ENCODE measurements at regions not wholly inside any gene's neighbourhood (a gene's known extent, or its start where the extent isn't known, plus 50 kb on each side); places are given as distances from the start of the nearest gene placed in this dataset.

DNA sequence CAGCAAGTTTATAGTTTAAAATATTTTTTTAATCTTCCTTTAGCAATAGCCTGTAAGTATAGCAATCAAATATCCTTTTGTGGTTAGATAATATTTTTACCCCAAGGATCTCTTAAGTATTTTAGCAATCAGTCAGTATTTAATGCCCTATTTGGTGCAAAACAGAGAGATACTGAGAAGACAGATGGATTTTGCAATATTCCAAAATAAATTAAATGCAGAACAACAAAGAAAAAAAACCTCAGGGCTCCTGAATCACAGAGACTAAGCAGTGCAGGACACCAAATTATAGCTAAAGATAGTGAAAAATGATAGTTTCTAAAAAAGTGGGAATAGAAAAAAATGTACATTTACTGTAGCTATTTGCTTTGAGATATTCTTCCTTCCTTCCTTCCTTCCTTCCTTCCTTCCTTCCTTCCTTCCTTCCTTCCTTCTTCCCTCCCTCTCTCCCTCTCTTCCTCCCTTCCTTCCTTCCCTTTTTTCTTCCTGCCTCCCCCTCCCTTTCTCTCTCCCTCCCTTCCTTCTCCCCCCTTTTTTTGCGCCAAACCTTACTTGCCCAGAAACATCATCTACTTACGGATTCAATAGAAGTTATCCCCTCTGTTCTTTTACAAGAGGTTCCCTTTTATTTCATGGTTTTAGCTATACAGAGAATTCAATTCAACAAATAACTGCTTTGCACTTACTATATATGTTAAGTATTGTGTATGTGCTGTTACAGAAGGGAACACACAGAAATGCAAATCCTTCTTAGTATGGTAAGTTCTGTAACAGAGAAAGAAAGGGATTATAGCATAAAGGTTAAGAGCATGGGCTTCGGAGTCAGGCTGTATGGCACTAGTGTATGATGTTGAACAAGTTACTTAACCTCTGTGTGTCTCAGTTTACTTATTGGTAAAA is 219.0 kb downstream of the CPE start:
- no peak for TF ChIP-seq POLR2A (IDR thresholded peaks at IDR 0.05)
- TF ChIP-seq, protein P1, sequence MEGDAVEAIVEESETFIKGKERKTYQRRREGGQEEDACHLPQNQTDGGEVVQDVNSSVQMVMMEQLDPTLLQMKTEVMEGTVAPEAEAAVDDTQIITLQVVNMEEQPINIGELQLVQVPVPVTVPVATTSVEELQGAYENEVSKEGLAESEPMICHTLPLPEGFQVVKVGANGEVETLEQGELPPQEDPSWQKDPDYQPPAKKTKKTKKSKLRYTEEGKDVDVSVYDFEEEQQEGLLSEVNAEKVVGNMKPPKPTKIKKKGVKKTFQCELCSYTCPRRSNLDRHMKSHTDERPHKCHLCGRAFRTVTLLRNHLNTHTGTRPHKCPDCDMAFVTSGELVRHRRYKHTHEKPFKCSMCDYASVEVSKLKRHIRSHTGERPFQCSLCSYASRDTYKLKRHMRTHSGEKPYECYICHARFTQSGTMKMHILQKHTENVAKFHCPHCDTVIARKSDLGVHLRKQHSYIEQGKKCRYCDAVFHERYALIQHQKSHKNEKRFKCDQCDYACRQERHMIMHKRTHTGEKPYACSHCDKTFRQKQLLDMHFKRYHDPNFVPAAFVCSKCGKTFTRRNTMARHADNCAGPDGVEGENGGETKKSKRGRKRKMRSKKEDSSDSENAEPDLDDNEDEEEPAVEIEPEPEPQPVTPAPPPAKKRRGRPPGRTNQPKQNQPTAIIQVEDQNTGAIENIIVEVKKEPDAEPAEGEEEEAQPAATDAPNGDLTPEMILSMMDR (IDR thresholded peaks at IDR 0.05) = no peak
- Histone ChIP-seq H3K4me3 (no peak overlapping the region), H3K27me3 (no peaks in the 10 kb centered on the region), H3K9me3 (no peaks in the 10 kb centered on the region), H3K27ac (no peak overlapping the region), H3K4me1 (no peaks in the 10 kb centered on the region), H3K36me3 (no peaks in the 10 kb centered on the region)
- 91 to 97% (median 95%) methylated on average over 3 of the region's 3 CpGs for WGBS, 4 donors
- intact Hi-C loops (cut with DNase I) = no loop called here
- DNase-seq = no peak
- ATAC-seq = no peak

DNA sequence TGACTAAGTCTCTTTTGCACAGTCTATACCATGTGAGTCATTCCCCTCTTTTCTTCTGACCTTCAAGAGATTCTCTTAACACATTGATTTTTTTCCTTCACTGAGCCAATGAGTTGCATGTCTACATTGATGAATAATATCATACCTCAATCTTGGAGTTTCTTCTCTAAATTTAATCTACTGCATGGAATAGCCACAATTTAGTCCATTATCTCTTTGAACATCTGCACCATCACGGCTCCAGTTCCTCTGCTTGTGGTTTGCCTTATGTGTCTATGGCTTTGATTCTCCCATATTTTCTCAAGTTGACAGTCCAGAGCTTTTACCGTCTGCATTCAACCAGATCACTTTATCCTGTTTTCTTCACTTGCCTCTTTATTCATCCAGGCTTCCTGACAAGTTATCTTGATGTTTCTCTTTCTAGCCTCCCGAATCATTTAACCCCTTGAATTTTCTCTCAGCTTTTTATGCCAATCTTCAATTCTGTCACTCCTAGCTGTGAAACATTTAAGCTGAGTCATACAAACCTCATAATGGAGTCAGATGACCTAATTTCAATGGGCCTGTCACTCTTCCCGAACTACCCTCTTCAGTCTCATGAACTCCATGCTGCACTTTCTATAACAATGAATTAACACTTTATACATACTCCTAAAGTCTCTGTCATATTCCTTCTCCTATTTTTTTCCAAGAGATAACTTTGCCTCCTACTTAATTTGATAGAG is 222.3 kb downstream of the CPE start:
- no peak for ATAC-seq
- TF ChIP-seq, protein P1 (IDR thresholded peaks at IDR 0.05) = no peak
- TF ChIP-seq POLR2A (IDR thresholded peaks at IDR 0.05) = no peak
- H3K27me3 ChIP-seq = no peaks in the 10 kb centered on the region
- intact Hi-C loops (cut with DNase I) = no loop called here
- no peak overlapping the region for H3K4me3 ChIP-seq
- H3K9me3 ChIP-seq = no peaks in the 10 kb centered on the region
- H3K36me3 ChIP-seq = no peaks in the 10 kb centered on the region
- no peak overlapping the region for H3K27ac ChIP-seq
- 68 to 70% (median 68%) methylated on average over 4 of the region's 4 CpGs for WGBS, 4 donors
- DNase-seq = no peak
- no peaks in the 10 kb centered on the region for H3K4me1 ChIP-seq

- Histone ChIP-seq H3K36me3 (no peaks in the 10 kb centered on the region), H3K9me3 (no peaks in the 10 kb centered on the region), H3K27me3 (no peaks in the 10 kb centered on the region), H3K4me3 (no peak overlapping the region), H3K27ac (no peak overlapping the region), H3K4me1 (no peaks in the 10 kb centered on the region)
- intact Hi-C loops (cut with DNase I) = no loop called here
- TF ChIP-seq, protein P1 (IDR thresholded peaks at IDR 0.05) = no peak
- TF ChIP-seq POLR2A (IDR thresholded peaks at IDR 0.05) = no peak
- ATAC-seq = no peak
- no peak for DNase-seq
- WGBS, 4 donors = 73 to 88% (median 83%) methylated on average over 4 of the region's 4 CpGs
Measured at GRCh38 chr4:165602621-165603020, 223.8 kb downstream of the CPE start.

- WGBS, 4 donors = 89 to 92% (median 90%) methylated on average over 2 of the region's 2 CpGs
- Histone ChIP-seq H3K36me3 (no peaks in the 10 kb centered on the region), H3K27ac (peak overlapping the region in 1 of 12 donors; percentile 28), H3K27me3 (no peaks in the 10 kb centered on the region), H3K4me1 (no peaks in the 10 kb centered on the region), H3K9me3 (no peaks in the 10 kb centered on the region), H3K4me3 (no peak overlapping the region)
- no peak for TF ChIP-seq POLR2A (IDR thresholded peaks at IDR 0.05)
- TF ChIP-seq, protein P1 (IDR thresholded peaks at IDR 0.05) = no peak
- intact Hi-C loops (cut with DNase I) = no loop called here
- ATAC-seq (no peak), DNase-seq (no peak)
Measured at GRCh38 chr4:165604181-165604580, 225.4 kb downstream of the CPE start.

Measured in heart left ventricle (tissue), 16 donors.